GM12878 (cell line): ENCODE measurements at regions not wholly inside any gene's neighbourhood (a gene's known extent, or its start where the extent isn't known, plus 50 kb on each side); places are given as distances from the start of the nearest gene placed in this dataset.

Experiments used
- ATAC-seq: fragments of 200-7000 bp; cut with Tn5 transposase; 3 replicates; pipeline ENCODE4 v1.9.1; 2020; ENCODE audit warnings: mild to moderate bottlenecking, moderate library complexity
- BruUV-seq: library from RNA; stranded (reverse); fragments of 400-500 nt; replicated peaks from 2 replicates; lab custom pipeline; 2021; lab: Mats Ljungman, UMichigan
- CTCF ChIA-PET: fragments of 300-600 bp; sonication (Branson Sonifier 250); formaldehyde crosslinking; extraction: SDS; loops from one replicate; lab custom pipeline; 2021; ENCODE audit warnings: inconsistent platforms; lab: Yijun Ruan, JAX
- POLR2A ChIA-PET: fragments of 350-600 bp; formaldehyde crosslinking; extraction: SDS; loops from one replicate; lab custom pipeline; 2021; ENCODE audit warnings: inconsistent platforms; lab: Charles Lee
- RAD21 ChIA-PET: fragments of 300-600 bp; sonication (Branson Sonifier 250); formaldehyde crosslinking; loops from one replicate; lab custom pipeline; 2023; ENCODE audit warnings: antibody characterized with exemption; ENCODE audit not compliant: unreplicated experiment; lab: Charles Lee
- SMC1A ChIA-PET: fragments of 300-600 bp; sonication (Branson Sonifier 250); formaldehyde crosslinking; loops from one replicate; lab custom pipeline; 2023; ENCODE audit not compliant: unreplicated experiment, uncharacterized antibody; lab: Charles Lee
- DNase-seq: peaks from one replicate; pipeline ENCODE4 v3.0.0-alpha.2; 2011; ENCODE audit warnings: low read depth, low spot score
- FAIRE-seq: peaks from 3 replicates; lab custom pipeline; 2011; peaks lifted over from hg19 to GRCh38; lab: Jason Lieb, UNC
- H2AFZ ChIP-seq: 2 replicates; pipeline ENCODE4 v1.6.0; 2011; ENCODE audit warnings: low read depth, low read length, control low read depth; ENCODE audit not compliant: control insufficient read depth
- H3K27ac ChIP-seq: 2 replicates; pipeline ENCODE4 v1.5.1; 2011; ENCODE audit warnings: control low read depth; ENCODE audit not compliant: control insufficient read depth, insufficient read depth
- H3K27me3 ChIP-seq, 2 experiments: replicated peaks in 1 of 2; 2 replicates each; pipeline versions ENCODE4 v1.6.0 to v1.6.1; 2011; ENCODE audit warnings: low read length in 1 of 2; ENCODE audit not compliant: control insufficient read depth in 2 of 2, insufficient read depth in 2 of 2
- H3K36me3 ChIP-seq, 2 experiments: 2 replicates each; pipeline ENCODE4 v1.5.1; 2011; ENCODE audit warnings: low read length in 1 of 2; ENCODE audit not compliant: control insufficient read depth in 2 of 2, insufficient read depth in 2 of 2
- H3K4me1 ChIP-seq: 2 replicates; pipeline ENCODE4 v1.6.1; 2011; ENCODE audit warnings: mild to moderate bottlenecking, low read length, moderate library complexity, mixed read lengths; ENCODE audit not compliant: control insufficient read depth, insufficient read depth
- H3K4me2 ChIP-seq: 2 replicates; pipeline ENCODE4 v1.6.0; 2011; ENCODE audit warnings: control low read depth; ENCODE audit not compliant: control insufficient read depth, insufficient read depth
- H3K4me3 ChIP-seq: fragments of 200-600 bp; sonication (generic); 2 replicates; pipeline ENCODE4 v1.5.1; 2016
- H3K79me2 ChIP-seq: 2 replicates; pipeline ENCODE4 v1.6.0; 2011; ENCODE audit warnings: low read length; ENCODE audit not compliant: control insufficient read depth, insufficient read depth
- H3K9ac ChIP-seq: 2 replicates; pipeline ENCODE4 v1.8.0; 2011; ENCODE audit warnings: low read length, control low read depth, mixed read lengths; ENCODE audit not compliant: control insufficient read depth, insufficient read depth
- H3K9me3 ChIP-seq: replicated peaks from 3 replicates; pipeline ENCODE4 v1.5.1; 2011; ENCODE audit warnings: mild to moderate bottlenecking, low read length; ENCODE audit not compliant: control insufficient read depth, insufficient read depth
- H4K20me1 ChIP-seq: 2 replicates; pipeline ENCODE4 v1.6.0; 2011; ENCODE audit not compliant: control insufficient read depth, insufficient read depth
- ATF7 ChIP-seq: fragments of 450-650 bp; IDR thresholded peaks from 2 replicates; pipeline ENCODE4 v1.6.1; 2016; ENCODE audit warnings: low read depth, mild to moderate bottlenecking
- BCL11A ChIP-seq: IDR thresholded peaks from 2 replicates; pipeline ENCODE4 v1.6.1; 2011; ENCODE audit warnings: low read depth, low read length
- BHLHE40 ChIP-seq, 2 experiments: fragments of 450-650 bp in 1 of 2; IDR thresholded peaks; 2 replicates each; pipeline ENCODE4 v1.6.1; 2011 to 2017; ENCODE audit warnings: low read depth in 2 of 2, borderline replicate concordance in 1 of 2, improper control_type of control experiment in 1 of 2, low read length in 1 of 2, mild to moderate bottlenecking in 1 of 2
- CEBPZ ChIP-seq: fragments of 150-350 bp; IDR thresholded peaks from 2 replicates; pipeline ENCODE4 v1.6.1; 2016; ENCODE audit warnings: low read depth, low read length
- CREB1 ChIP-seq: IDR thresholded peaks from 2 replicates; pipeline ENCODE4 v1.6.1; 2012; ENCODE audit warnings: low read depth, mild to moderate bottlenecking, inconsistent platforms
- EP300 ChIP-seq, 2 experiments: fragments of 150-350 bp in 1 of 2; IDR thresholded peaks; 2 replicates each; pipeline ENCODE4 v1.6.1; 2011 to 2012; ENCODE audit warnings: low read depth in 2 of 2, low read length in 2 of 2, borderline replicate concordance in 1 of 2, improper control_type of control experiment in 1 of 2, inconsistent platforms in 1 of 2; ENCODE audit not compliant: control insufficient read depth in 1 of 2
- IRF5 ChIP-seq: fragments of 450-650 bp; IDR thresholded peaks from 2 replicates; pipeline ENCODE4 v1.6.1; 2017; ENCODE audit warnings: borderline replicate concordance
- JUNB ChIP-seq: IDR thresholded peaks from 2 replicates; pipeline ENCODE4 v1.6.1; 2016; ENCODE audit warnings: antibody characterized with exemption, mild to moderate bottlenecking
- KLF5 ChIP-seq: fragments of 450-650 bp; IDR thresholded peaks from 2 replicates; pipeline ENCODE4 v1.6.1; 2014; ENCODE audit warnings: mild to moderate bottlenecking; ENCODE audit not compliant: partially characterized antibody
- LARP7 ChIP-seq: fragments of 450-650 bp; IDR thresholded peaks from 2 replicates; pipeline ENCODE4 v1.6.1; 2017; ENCODE audit warnings: mild to moderate bottlenecking
- NR2F1 ChIP-seq: fragments of 450-650 bp; conservative IDR thresholded peaks from 2 replicates; pipeline ENCODE4 v1.6.1; 2017; ENCODE audit warnings: mild to moderate bottlenecking
- POLR2AphosphoS2 ChIP-seq: IDR thresholded peaks from 2 replicates; pipeline ENCODE4 v1.6.1; 2011; ENCODE audit warnings: low read depth, mild to moderate bottlenecking, low read length, improper control_type of control experiment, moderate library complexity
- SMARCA5 ChIP-seq: fragments of 450-650 bp; IDR thresholded peaks from 2 replicates; pipeline ENCODE4 v1.6.1; 2017; ENCODE audit warnings: mild to moderate bottlenecking
- SP1 ChIP-seq: IDR thresholded peaks from one replicate; pipeline ENCODE4 v1.6.1; 2011; ENCODE audit warnings: low read depth, low read length
- TCF3 ChIP-seq: IDR thresholded peaks from 2 replicates; pipeline ENCODE4 v1.6.1; 2012; ENCODE audit warnings: low read depth, mild to moderate bottlenecking, low read length, borderline replicate concordance; ENCODE audit not compliant: insufficient read depth
- WGBS: methylation state at CpG from one replicate; pipeline ENCODE4 v1.1.6; 2016; ENCODE audit warnings: low lambda C conversion rate; ENCODE audit not compliant: insufficient replicate concordance, insufficient coverage; ENCODE audit errors: missing lambda C conversion rate; 5-methylcytosine and 5-hydroxymethylcytosine counted together
- in situ Hi-C: fragments of 300-500 bp; cut with MboI; formaldehyde crosslinking; loops from 9 replicates; pipeline ENCODE4 v1.14.3; 2018; ENCODE audit warnings: mixed read lengths
- intact Hi-C: fragments of 100-400 bp; cut with micrococcal nuclease; formaldehyde crosslinking; loops from one replicate; pipeline ENCODE4 v1.14.2; 2022; ENCODE audit not compliant: unreplicated experiment

- H3K4me3 ChIP-seq: no peak overlapping the region
- no peaks in the 10 kb centered on the region for H3K27me3 ChIP-seq
- BruUV-seq: no TSS peak
- no peaks in the 10 kb centered on the region for H3K36me3 ChIP-seq
- DNase-seq (no peak), FAIRE-seq (no peak), ATAC-seq (no peak)
- ChIA-PET CTCF (no interaction called here), POLR2A (no interaction called here), SMC1A (no interaction called here), RAD21 (no interaction called here)
- 0% methylated on average over 1 of the region's 1 CpG for WGBS
- no peaks in the 10 kb centered on the region for H4K20me1 ChIP-seq
- H3K4me2 ChIP-seq: no peak overlapping the region
- no peak overlapping the region for H3K27ac ChIP-seq
- H3K79me2 ChIP-seq: no peaks in the 10 kb centered on the region
- H3K9ac ChIP-seq: no peak overlapping the region
- H2AFZ ChIP-seq: no peak overlapping the region
- intact Hi-C loops: no loop called here
- in situ Hi-C loops: no loop called here
- H3K4me1 ChIP-seq: no peaks in the 10 kb centered on the region
- no peaks in the 10 kb centered on the region; the same call in 2 of the 3 replicates for H3K9me3 ChIP-seq
- TF ChIP-seq POLR2AphosphoS2 (no peak), LARP7 (no peak), BCL11A (no peak), ATF7 (no peak), NR2F1 (no peak), SMARCA5 (no peak), CREB1 (no peak), BHLHE40 (IDR thresholded peaks at IDR 0.05; ENCODE audit: borderline replicate concordance in 1 of 2, low read depth in 2 of 2, low read length in 1 of 2) (no peak), CEBPZ (no peak), SP1 (no peak), JUNB (no peak), IRF5 (no peak), KLF5 (no peak), TCF3 (no peak), EP300 (IDR thresholded peaks at IDR 0.05; ENCODE audit: borderline replicate concordance in 1 of 2, control insufficient read depth in 1 of 2, low read depth in 2 of 2, low read length in 2 of 2) (no peak)
These were observed 651.2 kb upstream of the MIR17HG start for GRCh38 chr13:90696254-90696653.
